ENCODE measurements at regions not wholly inside any gene's neighbourhood (a gene's known extent, or its start where the extent isn't known, plus 50 kb on each side); places are given as distances from the start of the nearest gene placed in this dataset.

DNA sequence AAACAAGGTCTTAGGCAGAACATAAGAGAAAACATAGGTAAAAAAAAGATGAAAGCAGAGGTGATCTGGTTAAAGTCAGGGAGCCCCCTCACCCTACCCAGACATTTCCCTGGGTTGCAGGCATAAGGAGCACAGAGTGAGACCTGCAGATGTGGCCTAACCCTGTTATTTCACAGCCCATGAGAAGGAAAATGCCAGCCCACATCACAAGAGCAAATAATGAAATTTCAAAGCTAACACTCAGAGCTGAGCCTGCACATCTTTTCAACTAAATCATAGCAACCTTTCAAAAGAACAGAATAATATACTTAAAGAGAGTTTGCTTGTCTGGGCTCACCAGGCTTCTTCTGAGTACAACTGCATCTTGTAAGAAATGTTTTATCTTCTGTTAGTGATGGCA, 295.4 kb downstream of the RPAP3 start:
- TF ChIP-seq, protein P1, sequence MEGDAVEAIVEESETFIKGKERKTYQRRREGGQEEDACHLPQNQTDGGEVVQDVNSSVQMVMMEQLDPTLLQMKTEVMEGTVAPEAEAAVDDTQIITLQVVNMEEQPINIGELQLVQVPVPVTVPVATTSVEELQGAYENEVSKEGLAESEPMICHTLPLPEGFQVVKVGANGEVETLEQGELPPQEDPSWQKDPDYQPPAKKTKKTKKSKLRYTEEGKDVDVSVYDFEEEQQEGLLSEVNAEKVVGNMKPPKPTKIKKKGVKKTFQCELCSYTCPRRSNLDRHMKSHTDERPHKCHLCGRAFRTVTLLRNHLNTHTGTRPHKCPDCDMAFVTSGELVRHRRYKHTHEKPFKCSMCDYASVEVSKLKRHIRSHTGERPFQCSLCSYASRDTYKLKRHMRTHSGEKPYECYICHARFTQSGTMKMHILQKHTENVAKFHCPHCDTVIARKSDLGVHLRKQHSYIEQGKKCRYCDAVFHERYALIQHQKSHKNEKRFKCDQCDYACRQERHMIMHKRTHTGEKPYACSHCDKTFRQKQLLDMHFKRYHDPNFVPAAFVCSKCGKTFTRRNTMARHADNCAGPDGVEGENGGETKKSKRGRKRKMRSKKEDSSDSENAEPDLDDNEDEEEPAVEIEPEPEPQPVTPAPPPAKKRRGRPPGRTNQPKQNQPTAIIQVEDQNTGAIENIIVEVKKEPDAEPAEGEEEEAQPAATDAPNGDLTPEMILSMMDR (IDR thresholded peaks at IDR 0.05) = no peak
- TF ChIP-seq, protein P2, sequence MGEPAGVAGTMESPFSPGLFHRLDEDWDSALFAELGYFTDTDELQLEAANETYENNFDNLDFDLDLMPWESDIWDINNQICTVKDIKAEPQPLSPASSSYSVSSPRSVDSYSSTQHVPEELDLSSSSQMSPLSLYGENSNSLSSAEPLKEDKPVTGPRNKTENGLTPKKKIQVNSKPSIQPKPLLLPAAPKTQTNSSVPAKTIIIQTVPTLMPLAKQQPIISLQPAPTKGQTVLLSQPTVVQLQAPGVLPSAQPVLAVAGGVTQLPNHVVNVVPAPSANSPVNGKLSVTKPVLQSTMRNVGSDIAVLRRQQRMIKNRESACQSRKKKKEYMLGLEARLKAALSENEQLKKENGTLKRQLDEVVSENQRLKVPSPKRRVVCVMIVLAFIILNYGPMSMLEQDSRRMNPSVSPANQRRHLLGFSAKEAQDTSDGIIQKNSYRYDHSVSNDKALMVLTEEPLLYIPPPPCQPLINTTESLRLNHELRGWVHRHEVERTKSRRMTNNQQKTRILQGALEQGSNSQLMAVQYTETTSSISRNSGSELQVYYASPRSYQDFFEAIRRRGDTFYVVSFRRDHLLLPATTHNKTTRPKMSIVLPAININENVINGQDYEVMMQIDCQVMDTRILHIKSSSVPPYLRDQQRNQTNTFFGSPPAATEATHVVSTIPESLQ (CRISPR knock-in tag; IDR thresholded peaks at IDR 0.05) = no peak
- no peak for TF ChIP-seq ZNF423 (CRISPR knock-in tag; IDR thresholded peaks at IDR 0.05)
- TF ChIP-seq KAT7 (CRISPR knock-in tag; IDR thresholded peaks at IDR 0.05; ENCODE audit: borderline replicate concordance) = no peak
- no peak for TF ChIP-seq ESRRA (CRISPR knock-in tag; IDR thresholded peaks at IDR 0.05; ENCODE audit: borderline replicate concordance)
- no peak for TF ChIP-seq MYBL2 (CRISPR knock-in tag; IDR thresholded peaks at IDR 0.05)
- TF ChIP-seq, protein P3, sequence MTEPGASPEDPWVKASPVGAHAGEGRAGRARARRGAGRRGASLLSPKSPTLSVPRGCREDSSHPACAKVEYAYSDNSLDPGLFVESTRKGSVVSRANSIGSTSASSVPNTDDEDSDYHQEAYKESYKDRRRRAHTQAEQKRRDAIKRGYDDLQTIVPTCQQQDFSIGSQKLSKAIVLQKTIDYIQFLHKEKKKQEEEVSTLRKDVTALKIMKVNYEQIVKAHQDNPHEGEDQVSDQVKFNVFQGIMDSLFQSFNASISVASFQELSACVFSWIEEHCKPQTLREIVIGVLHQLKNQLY (CRISPR knock-in tag; IDR thresholded peaks at IDR 0.05) = no peak
- TF ChIP-seq, protein P4, sequence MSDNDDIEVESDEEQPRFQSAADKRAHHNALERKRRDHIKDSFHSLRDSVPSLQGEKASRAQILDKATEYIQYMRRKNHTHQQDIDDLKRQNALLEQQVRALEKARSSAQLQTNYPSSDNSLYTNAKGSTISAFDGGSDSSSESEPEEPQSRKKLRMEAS (CRISPR knock-in tag; IDR thresholded peaks at IDR 0.05) = no peak

Data from WTC11 (cell line).